Testis (tissue), 2 donors: ENCODE measurements at regions not wholly inside any gene's neighbourhood (a gene's known extent, or its start where the extent isn't known, plus 50 kb on each side); places are given as distances from the start of the nearest gene placed in this dataset.

Source experiments
- POLR2A ChIP-seq: fragments of 450-650 bp; IDR thresholded peaks from one replicate; pipeline ENCODE4 v1.6.1; 2017; ENCODE audit warnings: antibody characterized with exemption, mild to moderate bottlenecking, moderate library complexity
- TF ChIP-seq, protein P1 (sequence below), 3 experiments: fragments of 450-650 bp in 2 of 3; fragments of 200-600 bp in 1 of 3; sonication (generic) in 1 of 3; IDR thresholded peaks; one replicate each; pipeline ENCODE4 v1.5.1; 2016 to 2019; ENCODE audit warnings: antibody characterized with exemption in 3 of 3, mild to moderate bottlenecking in 2 of 3, moderate library complexity in 1 of 3

DNA sequence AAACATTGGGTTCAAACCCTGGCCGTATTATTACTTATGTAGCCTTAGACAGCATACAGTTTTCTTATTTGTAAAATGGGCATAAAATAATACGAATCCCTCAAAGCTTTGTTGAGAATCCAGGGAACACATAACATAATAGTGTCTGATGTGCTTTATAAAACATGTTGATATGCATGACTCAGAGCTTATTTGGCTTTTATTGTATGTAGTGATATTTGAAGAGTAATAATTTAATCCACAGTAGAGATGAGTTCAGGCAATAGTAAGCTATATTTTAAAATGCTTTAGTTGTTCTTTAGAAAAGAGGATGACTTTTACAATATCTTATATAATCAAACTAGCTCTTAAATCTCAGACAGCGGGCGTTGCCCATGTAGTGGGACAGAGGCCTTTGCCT lies 176.4 kb downstream of the SIM1 start:
- TF ChIP-seq, protein P1, sequence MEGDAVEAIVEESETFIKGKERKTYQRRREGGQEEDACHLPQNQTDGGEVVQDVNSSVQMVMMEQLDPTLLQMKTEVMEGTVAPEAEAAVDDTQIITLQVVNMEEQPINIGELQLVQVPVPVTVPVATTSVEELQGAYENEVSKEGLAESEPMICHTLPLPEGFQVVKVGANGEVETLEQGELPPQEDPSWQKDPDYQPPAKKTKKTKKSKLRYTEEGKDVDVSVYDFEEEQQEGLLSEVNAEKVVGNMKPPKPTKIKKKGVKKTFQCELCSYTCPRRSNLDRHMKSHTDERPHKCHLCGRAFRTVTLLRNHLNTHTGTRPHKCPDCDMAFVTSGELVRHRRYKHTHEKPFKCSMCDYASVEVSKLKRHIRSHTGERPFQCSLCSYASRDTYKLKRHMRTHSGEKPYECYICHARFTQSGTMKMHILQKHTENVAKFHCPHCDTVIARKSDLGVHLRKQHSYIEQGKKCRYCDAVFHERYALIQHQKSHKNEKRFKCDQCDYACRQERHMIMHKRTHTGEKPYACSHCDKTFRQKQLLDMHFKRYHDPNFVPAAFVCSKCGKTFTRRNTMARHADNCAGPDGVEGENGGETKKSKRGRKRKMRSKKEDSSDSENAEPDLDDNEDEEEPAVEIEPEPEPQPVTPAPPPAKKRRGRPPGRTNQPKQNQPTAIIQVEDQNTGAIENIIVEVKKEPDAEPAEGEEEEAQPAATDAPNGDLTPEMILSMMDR (IDR thresholded peaks at IDR 0.05) = no peak
- TF ChIP-seq POLR2A = no peak
